22Rv1 (cell line): ENCODE measurements at regions not wholly inside any gene's neighbourhood (a gene's known extent, or its start where the extent isn't known, plus 50 kb on each side); places are given as distances from the start of the nearest gene placed in this dataset.

ENCODE experiments used
- H3K27ac ChIP-seq: fragments of 450-650 bp; 2 replicates; pipeline ENCODE4 v1.5.1; 2017
- ZFX ChIP-seq: fragments of 450-650 bp; IDR thresholded peaks from 2 replicates; pipeline ENCODE4 v1.6.1; 2017; ENCODE audit warnings: antibody characterized with exemption, borderline replicate concordance
- TF ChIP-seq, protein P1 (sequence below): fragments of 450-650 bp; IDR thresholded peaks from 2 replicates; pipeline ENCODE4 v1.5.1; 2017; ENCODE audit warnings: mild to moderate bottlenecking

GRCh38 chr13:67650471-67650870 is 420.3 kb upstream of the PCDH9 start:
- no peak overlapping the region for H3K27ac ChIP-seq
- no peak for TF ChIP-seq ZFX
- TF ChIP-seq, protein P1, sequence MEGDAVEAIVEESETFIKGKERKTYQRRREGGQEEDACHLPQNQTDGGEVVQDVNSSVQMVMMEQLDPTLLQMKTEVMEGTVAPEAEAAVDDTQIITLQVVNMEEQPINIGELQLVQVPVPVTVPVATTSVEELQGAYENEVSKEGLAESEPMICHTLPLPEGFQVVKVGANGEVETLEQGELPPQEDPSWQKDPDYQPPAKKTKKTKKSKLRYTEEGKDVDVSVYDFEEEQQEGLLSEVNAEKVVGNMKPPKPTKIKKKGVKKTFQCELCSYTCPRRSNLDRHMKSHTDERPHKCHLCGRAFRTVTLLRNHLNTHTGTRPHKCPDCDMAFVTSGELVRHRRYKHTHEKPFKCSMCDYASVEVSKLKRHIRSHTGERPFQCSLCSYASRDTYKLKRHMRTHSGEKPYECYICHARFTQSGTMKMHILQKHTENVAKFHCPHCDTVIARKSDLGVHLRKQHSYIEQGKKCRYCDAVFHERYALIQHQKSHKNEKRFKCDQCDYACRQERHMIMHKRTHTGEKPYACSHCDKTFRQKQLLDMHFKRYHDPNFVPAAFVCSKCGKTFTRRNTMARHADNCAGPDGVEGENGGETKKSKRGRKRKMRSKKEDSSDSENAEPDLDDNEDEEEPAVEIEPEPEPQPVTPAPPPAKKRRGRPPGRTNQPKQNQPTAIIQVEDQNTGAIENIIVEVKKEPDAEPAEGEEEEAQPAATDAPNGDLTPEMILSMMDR: no peak

GRCh38 chr13:67645874-67646467 is 415.8 kb upstream of the PCDH9 start:
- no peak overlapping the region for H3K27ac ChIP-seq
- TF ChIP-seq ZFX: no peak
- TF ChIP-seq, protein P1: no peak

- no peak overlapping the region for H3K27ac ChIP-seq
- no peak for TF ChIP-seq ZFX
- TF ChIP-seq, protein P1: peak; percentile 36
These were observed 413.4 kb upstream of the PCDH9 start for GRCh38 chr13:67643516-67644055.

- no peak for TF ChIP-seq ZFX
- TF ChIP-seq, protein P1: no peak
- no peak overlapping the region for H3K27ac ChIP-seq
These were observed 412.5 kb upstream of the PCDH9 start for GRCh38 chr13:67642657-67643056.

GRCh38 chr13:67635754-67636153 is 405.6 kb upstream of the PCDH9 start:
- no peak for TF ChIP-seq ZFX
- TF ChIP-seq, protein P1: no peak
- H3K27ac ChIP-seq: no peak overlapping the region

GRCh38 chr13:67632590-67632989 is 402.5 kb upstream of the PCDH9 start:
- no peak overlapping the region for H3K27ac ChIP-seq
- TF ChIP-seq ZFX: no peak
- TF ChIP-seq, protein P1: no peak

DNA sequence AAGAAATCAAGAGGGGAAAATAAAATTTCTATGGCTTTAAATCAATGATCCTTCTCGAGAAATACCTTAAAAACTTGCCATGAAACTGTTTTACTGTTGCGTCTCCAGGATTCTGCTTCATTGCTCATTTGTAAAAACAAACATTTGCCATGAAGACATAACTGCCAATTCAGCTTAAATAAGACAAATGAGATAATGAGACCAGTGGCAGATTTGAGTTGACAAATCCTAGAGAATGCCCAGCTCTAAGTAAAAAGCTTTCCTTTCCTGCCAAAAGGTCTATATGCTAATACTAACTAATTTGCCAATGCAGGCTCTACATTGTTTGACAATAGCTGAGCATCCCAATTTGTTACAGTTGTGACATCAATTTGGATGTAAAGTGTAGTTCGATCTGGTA is 400.5 kb upstream of the PCDH9 start:
- H3K27ac ChIP-seq: no peak overlapping the region
- no peak for TF ChIP-seq ZFX
- TF ChIP-seq, protein P1: no peak
